ENCODE measurements at regions not wholly inside any gene's neighbourhood (a gene's known extent, or its start where the extent isn't known, plus 50 kb on each side); places are given as distances from the start of the nearest gene placed in this dataset.
"Not testable (repeated sequence)": the region's sequence is repeated elsewhere in the genome, so short reads cannot be mapped to it uniquely, and the experiment has no call there.

DNA sequence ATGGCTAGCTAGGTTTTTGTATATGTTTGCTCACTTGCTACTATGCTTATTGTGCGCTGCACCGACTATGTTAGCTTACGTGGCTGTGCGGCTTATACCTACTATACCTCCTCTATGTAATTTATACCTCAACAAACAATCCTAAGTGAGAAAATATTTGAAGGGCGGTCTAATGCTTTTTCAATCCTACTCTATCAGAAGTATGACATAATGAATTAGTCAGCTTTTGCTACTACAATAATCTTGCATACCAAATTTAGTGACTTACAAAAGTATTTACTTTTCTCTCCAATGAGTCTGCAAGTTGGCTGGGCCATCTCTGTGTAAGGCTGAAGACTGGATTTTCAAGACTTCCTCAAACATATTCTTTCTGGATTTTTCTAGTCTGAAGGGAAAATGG, 391.2 kb upstream of the NECTIN3 start:
- TF ChIP-seq, protein P1, sequence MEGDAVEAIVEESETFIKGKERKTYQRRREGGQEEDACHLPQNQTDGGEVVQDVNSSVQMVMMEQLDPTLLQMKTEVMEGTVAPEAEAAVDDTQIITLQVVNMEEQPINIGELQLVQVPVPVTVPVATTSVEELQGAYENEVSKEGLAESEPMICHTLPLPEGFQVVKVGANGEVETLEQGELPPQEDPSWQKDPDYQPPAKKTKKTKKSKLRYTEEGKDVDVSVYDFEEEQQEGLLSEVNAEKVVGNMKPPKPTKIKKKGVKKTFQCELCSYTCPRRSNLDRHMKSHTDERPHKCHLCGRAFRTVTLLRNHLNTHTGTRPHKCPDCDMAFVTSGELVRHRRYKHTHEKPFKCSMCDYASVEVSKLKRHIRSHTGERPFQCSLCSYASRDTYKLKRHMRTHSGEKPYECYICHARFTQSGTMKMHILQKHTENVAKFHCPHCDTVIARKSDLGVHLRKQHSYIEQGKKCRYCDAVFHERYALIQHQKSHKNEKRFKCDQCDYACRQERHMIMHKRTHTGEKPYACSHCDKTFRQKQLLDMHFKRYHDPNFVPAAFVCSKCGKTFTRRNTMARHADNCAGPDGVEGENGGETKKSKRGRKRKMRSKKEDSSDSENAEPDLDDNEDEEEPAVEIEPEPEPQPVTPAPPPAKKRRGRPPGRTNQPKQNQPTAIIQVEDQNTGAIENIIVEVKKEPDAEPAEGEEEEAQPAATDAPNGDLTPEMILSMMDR (IDR thresholded peaks at IDR 0.05; ENCODE audit: insufficient read depth, low read length, poor library complexity, severe bottlenecking): no peak
- no peak for DNase-seq (ENCODE audit: low read depth)
- H3K36me3 ChIP-seq (ENCODE audit: control insufficient read depth, insufficient read depth, low read length): no peaks in the 10 kb centered on the region
- no peaks in the 10 kb centered on the region for H3K27me3 ChIP-seq (ENCODE audit: control insufficient read depth, insufficient read depth, low read length)
- no peak overlapping the region for H3K4me3 ChIP-seq (ENCODE audit: low read depth, low read length)

DNA sequence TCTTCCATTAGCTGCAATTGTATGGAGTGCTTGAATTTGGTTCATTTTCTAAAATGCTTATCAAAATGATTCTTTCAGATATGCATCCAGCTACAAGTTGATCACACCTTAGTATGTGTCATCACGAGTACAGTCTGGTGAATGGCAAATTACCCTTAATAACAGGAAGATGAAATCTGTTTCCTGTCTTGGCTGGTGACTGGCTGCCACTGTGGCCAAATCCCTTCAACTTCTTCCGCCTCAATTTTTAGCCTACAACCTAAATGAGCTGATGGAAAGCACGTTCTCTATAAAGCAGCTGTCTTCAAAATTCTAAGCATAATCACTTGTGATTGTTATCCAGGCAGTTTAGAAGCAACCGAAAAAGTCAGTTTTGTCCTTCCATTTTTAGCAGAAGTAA, 387.1 kb upstream of the NECTIN3 start:
- Histone ChIP-seq H3K4me3 (ENCODE audit: low read depth, low read length) (no peak overlapping the region), H3K36me3 (ENCODE audit: control insufficient read depth, insufficient read depth, low read length) (no peaks in the 10 kb centered on the region), H3K27me3 (ENCODE audit: control insufficient read depth, insufficient read depth, low read length) (no peaks in the 10 kb centered on the region)
- TF ChIP-seq, protein P1 (IDR thresholded peaks at IDR 0.05; ENCODE audit: insufficient read depth, low read length, poor library complexity, severe bottlenecking): no peak
- DNase-seq (ENCODE audit: low read depth): no peak

DNA sequence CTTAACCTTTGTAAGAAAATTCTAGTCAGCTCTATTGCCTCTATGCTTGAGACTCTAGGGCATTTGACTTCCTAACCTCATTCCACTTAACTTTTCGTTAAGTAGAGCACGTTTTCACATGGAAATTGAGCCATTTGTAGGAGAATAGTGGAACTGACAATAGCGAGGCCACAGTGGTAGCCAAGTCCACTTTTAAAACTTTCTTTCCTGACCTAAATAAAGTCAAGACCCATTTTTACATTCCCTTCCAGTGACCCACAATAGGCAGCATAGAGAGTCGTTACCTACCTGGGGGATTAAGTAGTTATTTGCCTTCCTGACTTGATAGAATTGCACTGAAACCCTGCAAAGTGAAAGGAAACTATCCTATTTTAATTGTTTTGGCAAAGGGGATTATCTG, 386.0 kb upstream of the NECTIN3 start:
- Histone ChIP-seq H3K36me3 (ENCODE audit: control insufficient read depth, insufficient read depth, low read length) (no peaks in the 10 kb centered on the region), H3K27me3 (ENCODE audit: control insufficient read depth, insufficient read depth, low read length) (no peaks in the 10 kb centered on the region), H3K4me3 (ENCODE audit: low read depth, low read length) (no peak overlapping the region)
- TF ChIP-seq, protein P1 (IDR thresholded peaks at IDR 0.05; ENCODE audit: insufficient read depth, low read length, poor library complexity, severe bottlenecking): no peak
- DNase-seq (ENCODE audit: low read depth): no peak

DNA sequence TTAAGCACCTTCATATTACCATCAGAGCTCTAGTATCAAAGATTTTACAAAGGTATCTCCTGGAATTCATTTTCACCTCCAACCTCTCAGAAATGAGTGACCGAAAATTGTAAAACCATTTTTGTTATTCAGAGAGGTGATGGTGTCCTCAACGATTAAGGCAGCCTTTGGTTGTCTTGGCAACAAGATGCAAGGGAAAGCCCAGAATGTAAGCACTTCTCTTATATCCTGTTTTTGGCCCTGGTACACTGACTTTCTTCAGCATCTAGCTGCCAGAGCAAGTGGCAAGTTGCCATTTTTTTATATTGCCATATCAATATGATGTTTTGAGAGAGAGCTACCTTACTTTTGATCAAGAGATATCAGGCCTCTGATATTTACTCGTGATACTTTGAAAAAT, 384.9 kb upstream of the NECTIN3 start:
- Histone ChIP-seq H3K36me3 (ENCODE audit: control insufficient read depth, insufficient read depth, low read length) (no peaks in the 10 kb centered on the region), H3K27me3 (ENCODE audit: control insufficient read depth, insufficient read depth, low read length) (no peaks in the 10 kb centered on the region), H3K4me3 (ENCODE audit: low read depth, low read length) (no peak overlapping the region)
- TF ChIP-seq, protein P1 (IDR thresholded peaks at IDR 0.05; ENCODE audit: insufficient read depth, low read length, poor library complexity, severe bottlenecking): no peak
- DNase-seq (ENCODE audit: low read depth): no peak

DNA sequence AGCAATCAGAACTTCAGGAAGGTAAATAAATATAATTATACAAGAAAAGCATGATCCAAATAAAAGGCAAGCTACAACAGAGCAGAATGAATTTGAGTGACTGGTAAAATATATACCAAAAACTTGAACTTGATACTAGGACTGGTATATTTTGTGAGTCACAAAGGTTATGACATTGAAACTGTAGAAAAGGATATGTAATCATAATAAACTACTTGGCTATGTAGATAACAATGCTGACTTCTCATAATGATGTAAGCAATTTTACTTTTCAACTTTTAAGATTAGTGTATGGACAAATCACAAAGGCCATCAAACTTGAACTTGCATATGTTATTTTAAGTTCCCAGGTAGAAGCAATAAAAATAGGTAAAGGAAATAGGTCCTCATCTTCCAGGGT, 384.5 kb upstream of the NECTIN3 start:
- Histone ChIP-seq H3K27me3 (ENCODE audit: control insufficient read depth, insufficient read depth, low read length) (no peaks in the 10 kb centered on the region), H3K4me3 (ENCODE audit: low read depth, low read length) (no peak overlapping the region), H3K36me3 (ENCODE audit: control insufficient read depth, insufficient read depth, low read length) (no peaks in the 10 kb centered on the region)
- TF ChIP-seq, protein P1 (IDR thresholded peaks at IDR 0.05; ENCODE audit: insufficient read depth, low read length, poor library complexity, severe bottlenecking): no peak
- DNase-seq (ENCODE audit: low read depth): no peak

DNA sequence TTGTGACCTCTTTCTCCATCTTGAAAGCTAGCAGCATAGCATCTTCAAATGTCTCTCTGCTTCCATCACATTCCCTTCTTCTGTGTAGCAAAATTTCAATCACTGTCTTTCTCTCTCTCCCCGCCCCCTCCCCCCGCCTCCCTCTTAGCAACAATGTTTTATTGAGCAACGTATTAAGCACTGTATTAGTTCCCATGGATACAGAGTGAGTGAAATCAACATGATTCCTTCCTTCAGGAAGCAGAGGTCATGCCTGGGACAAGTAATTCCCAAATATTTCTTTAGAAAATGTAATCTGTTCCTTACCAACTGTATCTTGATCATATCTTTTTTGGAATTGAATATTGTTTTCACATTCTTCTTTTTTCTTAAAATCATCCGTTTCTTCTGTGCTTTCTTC, 373.7 kb upstream of the NECTIN3 start:
- Histone ChIP-seq H3K27me3 (ENCODE audit: control insufficient read depth, insufficient read depth, low read length) (no peaks in the 10 kb centered on the region), H3K4me3 (ENCODE audit: low read depth, low read length) (no peak overlapping the region), H3K36me3 (ENCODE audit: control insufficient read depth, insufficient read depth, low read length) (no peaks in the 10 kb centered on the region)
- TF ChIP-seq, protein P1 (IDR thresholded peaks at IDR 0.05; ENCODE audit: insufficient read depth, low read length, poor library complexity, severe bottlenecking): no peak
- no peak for DNase-seq (ENCODE audit: low read depth)

DNA sequence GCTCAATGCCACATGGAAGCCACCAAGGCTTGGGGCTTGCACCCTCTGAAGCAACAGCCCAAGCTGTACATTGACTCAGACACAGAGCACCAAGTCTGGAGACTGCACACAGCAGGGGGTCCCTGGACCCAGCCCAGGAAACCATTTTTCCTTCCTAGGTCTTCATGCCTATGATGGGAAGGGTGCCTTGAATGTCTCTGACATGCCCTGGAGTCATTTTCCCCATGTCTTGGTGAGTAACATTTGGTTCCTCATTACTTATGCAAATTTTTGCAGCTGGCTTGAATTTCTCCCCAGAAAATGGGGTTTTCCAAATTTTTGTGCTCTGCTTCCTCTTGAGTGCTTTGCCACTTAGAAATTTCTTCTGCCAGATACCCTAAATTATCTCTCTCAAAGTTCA, 367.3 kb upstream of the NECTIN3 start:
- not testable (repeated sequence) for DNase-seq (ENCODE audit: low read depth); H3K36me3 ChIP-seq (ENCODE audit: control insufficient read depth, insufficient read depth, low read length); H3K4me3 ChIP-seq (ENCODE audit: low read depth, low read length); H3K27me3 ChIP-seq (ENCODE audit: control insufficient read depth, insufficient read depth, low read length)

Data from kidney epithelial cell (primary cell).